ENCODE measurements at regions not wholly inside any gene's neighbourhood (a gene's known extent, or its start where the extent isn't known, plus 50 kb on each side); places are given as distances from the start of the nearest gene placed in this dataset.

GRCh38 chr21:28214786-28215185 is 777.9 kb downstream of the LTN1 start:
- TF ChIP-seq CTCF (conservative IDR thresholded peaks at IDR 0.05 in 1 of 2, IDR thresholded peaks at IDR 0.05 in 1 of 2; ENCODE audit: extremely low read depth in 1 of 2, insufficient read depth in 1 of 2, low read depth in 1 of 2, low read length in 2 of 2) (no peak), EZH2 (IDR thresholded peaks at IDR 0.05; ENCODE audit: borderline replicate concordance, low read length) (no peak)
